Ishikawa (cell line): ENCODE measurements at regions not wholly inside any gene's neighbourhood (a gene's known extent, or its start where the extent isn't known, plus 50 kb on each side); places are given as distances from the start of the nearest gene placed in this dataset.

ENCODE experiments used
- CEBPB ChIP-seq: IDR thresholded peaks from 2 replicates; pipeline ENCODE4 v1.6.1; 2012
- EGR1 ChIP-seq: IDR thresholded peaks from 2 replicates; pipeline ENCODE4 v1.6.1; 2012
- EP300 ChIP-seq: IDR thresholded peaks from 2 replicates; pipeline ENCODE4 v1.6.1; 2012; ENCODE audit warnings: borderline replicate concordance
- FOXM1 ChIP-seq: IDR thresholded peaks from 2 replicates; pipeline ENCODE4 v1.6.1; 2012; ENCODE audit warnings: low read depth, borderline replicate concordance
- MAX ChIP-seq: IDR thresholded peaks from 2 replicates; pipeline ENCODE4 v1.6.1; 2012
- NFIC ChIP-seq: IDR thresholded peaks from 2 replicates; pipeline ENCODE4 v1.6.1; 2012
- RAD21 ChIP-seq: IDR thresholded peaks from 2 replicates; pipeline ENCODE4 v1.6.1; 2012; ENCODE audit warnings: low read depth
- REST ChIP-seq: IDR thresholded peaks from 2 replicates; pipeline ENCODE4 v1.6.1; 2012; ENCODE audit warnings: low read depth, mild to moderate bottlenecking
- TAF1 ChIP-seq: IDR thresholded peaks from 2 replicates; pipeline ENCODE4 v1.6.1; 2012; ENCODE audit warnings: low read depth, mild to moderate bottlenecking
- ZBTB7A ChIP-seq: IDR thresholded peaks from 2 replicates; pipeline ENCODE4 v1.6.1; 2012; ENCODE audit warnings: low read depth

GRCh38 chr5:96337048-96337781, 95.8 kb downstream of the PCSK1 start:
- TF ChIP-seq EP300 (no peak), ZBTB7A (no peak), MAX (no peak), FOXM1 (no peak), NFIC (no peak), EGR1 (no peak), TAF1 (no peak), CEBPB (no peak), RAD21 (no peak), REST (no peak)
